IMR-90 (cell line): ENCODE measurements at regions not wholly inside any gene's neighbourhood (a gene's known extent, or its start where the extent isn't known, plus 50 kb on each side); places are given as distances from the start of the nearest gene placed in this dataset.

ENCODE experiments used
- ATAC-seq: fragments of 200-7000 bp; cut with Tn5 transposase; 2 replicates; pipeline ENCODE4 v1.9.1; 2020; ENCODE audit warnings: low read depth, mild to moderate bottlenecking, moderate library complexity
- BruUV-seq: library from RNA; stranded (reverse); fragments of 400-500 nt; replicated peaks from 2 replicates; lab custom pipeline; 2021; lab: Mats Ljungman, UMichigan
- CTCF ChIA-PET: fragments of 300-600 bp; formaldehyde crosslinking; extraction: SDS; loops from one replicate; lab custom pipeline; 2021; ENCODE audit warnings: antibody characterized with exemption; lab: Yijun Ruan, JAX
- POLR2A ChIA-PET: fragments of 300-600 bp; sonication (Branson Sonifier 250); formaldehyde crosslinking; loops from one replicate; lab custom pipeline; 2022; ENCODE audit warnings: antibody characterized with exemption; ENCODE audit not compliant: unreplicated experiment; lab: Charles Lee
- DNase-seq: peaks from one replicate; pipeline ENCODE4 v3.0.0; 2013
- H2AFZ ChIP-seq: replicated peaks from 2 replicates; pipeline ENCODE3; 2013; ENCODE audit warnings: low read length, mild to moderate bottlenecking; ENCODE audit not compliant: poor library complexity
- H2AK5ac ChIP-seq: 2 replicates; pipeline ENCODE4 v1.6.1; 2013; ENCODE audit warnings: low read depth, low read length, inconsistent platforms
- H2AK9ac ChIP-seq: replicated peaks from 2 replicates; pipeline ENCODE3; 2013; ENCODE audit warnings: mild to moderate bottlenecking, low read depth, low read length, moderate library complexity; ENCODE audit not compliant: poor library complexity
- H2BK120ac ChIP-seq: 2 replicates; pipeline ENCODE4 v1.6.1; 2013; ENCODE audit warnings: low read depth, low read length, inconsistent platforms
- H2BK15ac ChIP-seq: 3 replicates; pipeline ENCODE4 v1.6.1; 2013; ENCODE audit warnings: low read depth, low read length, inconsistent platforms
- H2BK20ac ChIP-seq: 2 replicates; pipeline ENCODE4 v1.6.1; 2013; ENCODE audit warnings: low read depth, mild to moderate bottlenecking, inconsistent platforms, low read length, moderate library complexity
- H2BK5ac ChIP-seq: 2 replicates; pipeline ENCODE4 v1.6.1; 2013; ENCODE audit warnings: mild to moderate bottlenecking, low read depth, low read length, inconsistent platforms; ENCODE audit not compliant: poor library complexity, severe bottlenecking
- H3K14ac ChIP-seq: replicated peaks from 2 replicates; pipeline ENCODE4 v1.6.1; 2013; ENCODE audit warnings: low read depth, low read length, inconsistent platforms
- H3K18ac ChIP-seq: 2 replicates; pipeline ENCODE4 v1.6.1; 2013; ENCODE audit warnings: low read depth, low read length, control low read depth
- H3K23ac ChIP-seq: 2 replicates; pipeline ENCODE4 v1.6.1; 2013; ENCODE audit warnings: low read depth, low read length, inconsistent platforms
- H3K27ac ChIP-seq: 2 replicates; pipeline ENCODE4 v1.5.1; 2013; ENCODE audit warnings: mild to moderate bottlenecking, control low read depth, low read length; ENCODE audit not compliant: insufficient read depth
- H3K27me3 ChIP-seq: 2 replicates; pipeline ENCODE4 v1.6.1; 2013; ENCODE audit warnings: low read length; ENCODE audit not compliant: control insufficient read depth, insufficient read depth
- H3K36me3 ChIP-seq: 2 replicates; pipeline ENCODE4 v1.6.1; 2013; ENCODE audit warnings: low read length, mixed read lengths; ENCODE audit not compliant: control insufficient read depth, insufficient read depth
- H3K4ac ChIP-seq: 2 replicates; pipeline ENCODE4 v1.6.1; 2013; ENCODE audit warnings: low read depth, low read length, inconsistent platforms
- H3K4me1 ChIP-seq: 2 replicates; pipeline ENCODE4 v1.6.1; 2013; ENCODE audit warnings: low read length, mixed read lengths; ENCODE audit not compliant: control insufficient read depth, insufficient read depth
- H3K4me2 ChIP-seq: 2 replicates; pipeline ENCODE4 v1.6.1; 2013; ENCODE audit warnings: low read depth, mild to moderate bottlenecking, control low read depth, low read length, moderate library complexity
- H3K4me3 ChIP-seq: 2 replicates; pipeline ENCODE4 v1.5.1; 2013; ENCODE audit warnings: low read depth, mild to moderate bottlenecking, control low read depth, low read length, moderate library complexity; ENCODE audit not compliant: insufficient read depth
- H3K56ac ChIP-seq: 2 replicates; pipeline ENCODE4 v1.6.1; 2013; ENCODE audit warnings: low read length, inconsistent platforms; ENCODE audit not compliant: insufficient read depth; ENCODE audit errors: extremely low read depth
- H3K79me1 ChIP-seq, 2 experiments: 2 replicates each; pipeline ENCODE4 v1.6.1; 2013; ENCODE audit warnings: low read length in 2 of 2, inconsistent platforms in 1 of 2, low read depth in 1 of 2
- H3K9ac ChIP-seq: 2 replicates; pipeline ENCODE4 v1.6.1; 2013; ENCODE audit warnings: low read depth, low read length, control low read depth
- H3K9me1 ChIP-seq: 2 replicates; pipeline ENCODE4 v1.6.1; 2013; ENCODE audit warnings: low read length, inconsistent platforms; ENCODE audit not compliant: insufficient read depth
- H3K9me3 ChIP-seq: 2 replicates; pipeline ENCODE4 v1.6.1; 2013; ENCODE audit warnings: low read length; ENCODE audit not compliant: control insufficient read depth, insufficient read depth
- H4K20me1 ChIP-seq: 2 replicates; pipeline ENCODE4 v1.6.1; 2013; ENCODE audit warnings: low read length, inconsistent platforms; ENCODE audit not compliant: insufficient read depth
- H4K5ac ChIP-seq: 2 replicates; pipeline ENCODE4 v1.6.1; 2013; ENCODE audit warnings: mild to moderate bottlenecking, low read depth, low read length, control low read depth
- H4K8ac ChIP-seq, 2 experiments: 2 replicates each; pipeline ENCODE4 v1.6.1; 2013; ENCODE audit warnings: low read depth in 2 of 2, low read length in 2 of 2, control low read depth in 1 of 2, inconsistent platforms in 1 of 2
- H4K91ac ChIP-seq: 2 replicates; pipeline ENCODE4 v1.6.1; 2013; ENCODE audit warnings: low read depth, low read length, inconsistent platforms; ENCODE audit not compliant: insufficient read depth
- BHLHE40 ChIP-seq: fragments of 150-350 bp; IDR thresholded peaks from 2 replicates; pipeline ENCODE4 v1.6.1; 2016; ENCODE audit warnings: mild to moderate bottlenecking, low read depth, low read length
- CEBPB ChIP-seq: IDR thresholded peaks from 2 replicates; pipeline ENCODE4 v1.6.1; 2012; ENCODE audit warnings: low read depth, low read length, improper control_type of control experiment
- CHD1 ChIP-seq: IDR thresholded peaks from 2 replicates; pipeline ENCODE4 v1.6.1; 2012; ENCODE audit warnings: low read depth, low read length, improper control_type of control experiment
- ELK1 ChIP-seq: fragments of 150-350 bp; IDR thresholded peaks from 2 replicates; pipeline ENCODE4 v1.6.1; 2016; ENCODE audit warnings: low read depth, mild to moderate bottlenecking, low read length, moderate library complexity, borderline replicate concordance
- FOS ChIP-seq: fragments of 150-350 bp; IDR thresholded peaks from 2 replicates; pipeline ENCODE4 v1.6.1; 2016; ENCODE audit warnings: low read depth, low read length
- MAFK ChIP-seq: IDR thresholded peaks from 2 replicates; pipeline ENCODE4 v1.6.1; 2012; ENCODE audit warnings: low read depth, low read length, improper control_type of control experiment
- MAZ ChIP-seq: IDR thresholded peaks from 2 replicates; pipeline ENCODE4 v1.6.1; 2012; ENCODE audit warnings: low read depth, mild to moderate bottlenecking, low read length, improper control_type of control experiment, moderate library complexity, borderline replicate concordance
- MXI1 ChIP-seq: IDR thresholded peaks from 2 replicates; pipeline ENCODE4 v1.6.1; 2012; ENCODE audit warnings: low read depth, mild to moderate bottlenecking, low read length, moderate library complexity, borderline replicate concordance
- NFE2L2 ChIP-seq: fragments of 150-350 bp; IDR thresholded peaks from 2 replicates; pipeline ENCODE4 v1.6.1; 2016; ENCODE audit warnings: low read depth, mild to moderate bottlenecking, low read length
- POLR2A ChIP-seq: IDR thresholded peaks from 2 replicates; pipeline ENCODE4 v1.6.1; 2012; ENCODE audit warnings: mild to moderate bottlenecking, low read depth, low read length
- RAD21 ChIP-seq: IDR thresholded peaks from 2 replicates; pipeline ENCODE4 v1.6.1; 2012; ENCODE audit warnings: low read length, improper control_type of control experiment
- RCOR1 ChIP-seq: IDR thresholded peaks from 2 replicates; pipeline ENCODE4 v1.6.1; 2012; ENCODE audit warnings: mild to moderate bottlenecking, low read length, improper control_type of control experiment; ENCODE audit not compliant: insufficient replicate concordance
- RFX5 ChIP-seq: IDR thresholded peaks from 2 replicates; pipeline ENCODE4 v1.8.0; 2012; ENCODE audit warnings: low read depth, mild to moderate bottlenecking, low read length, moderate library complexity
- SMC3 ChIP-seq: fragments of 150-350 bp; IDR thresholded peaks from 2 replicates; pipeline ENCODE4 v1.6.1; 2016; ENCODE audit warnings: low read depth, mild to moderate bottlenecking, antibody characterized with exemption, low read length, moderate library complexity
- USF2 ChIP-seq: fragments of 150-350 bp; IDR thresholded peaks from 2 replicates; pipeline ENCODE4 v1.6.1; 2017; ENCODE audit warnings: mild to moderate bottlenecking, antibody characterized with exemption, low read length, low read depth
- WGBS, 2 experiments: methylation state at CpG; one replicate each; pipeline versions ENCODE4 v1.1.5 to v1.1.7; 2013; ENCODE audit warnings: missing lambda C conversion rate in 2 of 2; ENCODE audit not compliant: insufficient read length in 1 of 2; ENCODE audit errors: extremely low coverage in 2 of 2; 5-methylcytosine and 5-hydroxymethylcytosine counted together
- dilution Hi-C: fragments of 300-500 bp; cut with HindIII; formaldehyde crosslinking; loops from one replicate; pipeline ENCODE4 v1.14.3; 2018; ENCODE audit warnings: low sequenced_read_pairs; ENCODE audit not compliant: unreplicated experiment
- in situ Hi-C: fragments of 300-500 bp; cut with MboI; formaldehyde crosslinking; loops from 3 replicates; pipeline ENCODE4 v1.14.3; 2019; ENCODE audit warnings: low sequenced_read_pairs, inconsistent platforms, mixed read lengths
- intact Hi-C: fragments of 100-400 bp; cut with micrococcal nuclease; formaldehyde crosslinking; loops from 2 replicates; pipeline ENCODE4 v1.10.0; 2022
- TF ChIP-seq, protein P1 (sequence below): conservative IDR thresholded peaks from 2 replicates; pipeline ENCODE4 v1.5.1; 2012; ENCODE audit warnings: mild to moderate bottlenecking, low read depth, low read length, improper control_type of control experiment

GRCh38 chr6:92469186-92469828 is 950.1 kb downstream of the EPHA7 start:
- Histone ChIP-seq H3K4me1 (no peaks in the 10 kb centered on the region), H4K91ac (no peak overlapping the region), H3K9ac (no peak overlapping the region), H3K9me3 (no peaks in the 10 kb centered on the region; the same call in 1 of the 2 replicates), H3K36me3 (no peaks in the 10 kb centered on the region), H3K4me3 (no peak overlapping the region), H2AFZ (no peak overlapping the region), H4K20me1 (no peaks in the 10 kb centered on the region), H3K27ac (no peak overlapping the region), H3K4ac (no peak overlapping the region), H4K8ac (no peak overlapping the region), H3K56ac (no peak overlapping the region), H2BK5ac (no peak overlapping the region), H3K9me1 (no peaks in the 10 kb centered on the region), H3K18ac (no peak overlapping the region), H2BK15ac (no peak overlapping the region), H3K14ac (no peak overlapping the region), H2BK20ac (no peak overlapping the region), H2AK9ac (no peak overlapping the region), H3K23ac (no peak overlapping the region), H3K27me3 (no peaks in the 10 kb centered on the region), H2AK5ac (no peak overlapping the region), H3K79me1 (no peaks in the 10 kb centered on the region), H4K5ac (no peak overlapping the region), H2BK120ac (no peak overlapping the region), H3K4me2 (no peak overlapping the region)
- TF ChIP-seq RCOR1 (no peak), MAZ (no peak), MXI1 (no peak), BHLHE40 (no peak), FOS (no peak), CHD1 (no peak), ELK1 (no peak), SMC3 (no peak), MAFK (no peak), RFX5 (no peak), RAD21 (no peak), NFE2L2 (no peak), CEBPB (no peak), POLR2A (no peak), USF2 (no peak)
- TF ChIP-seq, protein P1, sequence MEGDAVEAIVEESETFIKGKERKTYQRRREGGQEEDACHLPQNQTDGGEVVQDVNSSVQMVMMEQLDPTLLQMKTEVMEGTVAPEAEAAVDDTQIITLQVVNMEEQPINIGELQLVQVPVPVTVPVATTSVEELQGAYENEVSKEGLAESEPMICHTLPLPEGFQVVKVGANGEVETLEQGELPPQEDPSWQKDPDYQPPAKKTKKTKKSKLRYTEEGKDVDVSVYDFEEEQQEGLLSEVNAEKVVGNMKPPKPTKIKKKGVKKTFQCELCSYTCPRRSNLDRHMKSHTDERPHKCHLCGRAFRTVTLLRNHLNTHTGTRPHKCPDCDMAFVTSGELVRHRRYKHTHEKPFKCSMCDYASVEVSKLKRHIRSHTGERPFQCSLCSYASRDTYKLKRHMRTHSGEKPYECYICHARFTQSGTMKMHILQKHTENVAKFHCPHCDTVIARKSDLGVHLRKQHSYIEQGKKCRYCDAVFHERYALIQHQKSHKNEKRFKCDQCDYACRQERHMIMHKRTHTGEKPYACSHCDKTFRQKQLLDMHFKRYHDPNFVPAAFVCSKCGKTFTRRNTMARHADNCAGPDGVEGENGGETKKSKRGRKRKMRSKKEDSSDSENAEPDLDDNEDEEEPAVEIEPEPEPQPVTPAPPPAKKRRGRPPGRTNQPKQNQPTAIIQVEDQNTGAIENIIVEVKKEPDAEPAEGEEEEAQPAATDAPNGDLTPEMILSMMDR, result no peak
- dilution Hi-C loops (no loop called here), intact Hi-C loops (no loop called here), in situ Hi-C loops (no loop called here)
- BruUV-seq, result no TSS peak
- ChIA-PET POLR2A (no interaction called here), CTCF (no interaction called here)
- WGBS, 2 experiments, result 100% methylated on average over 1 of the region's 4 CpGs; no CpG with 5 or more reads in 1 of the 2 experiments
- ATAC-seq (no peak), DNase-seq (no peak)
